IMR-90 (cell line): ENCODE measurements at regions not wholly inside any gene's neighbourhood (a gene's known extent, or its start where the extent isn't known, plus 50 kb on each side); places are given as distances from the start of the nearest gene placed in this dataset.

Source experiments
- ATAC-seq: fragments of 200-7000 bp; cut with Tn5 transposase; 2 replicates; pipeline ENCODE4 v1.9.1; 2020; ENCODE audit warnings: low read depth, mild to moderate bottlenecking, moderate library complexity
- BruUV-seq: library from RNA; stranded (reverse); fragments of 400-500 nt; replicated peaks from 2 replicates; lab custom pipeline; 2021; lab: Mats Ljungman, UMichigan
- CTCF ChIA-PET: fragments of 300-600 bp; formaldehyde crosslinking; extraction: SDS; loops from one replicate; lab custom pipeline; 2021; ENCODE audit warnings: antibody characterized with exemption; lab: Yijun Ruan, JAX
- POLR2A ChIA-PET: fragments of 300-600 bp; sonication (Branson Sonifier 250); formaldehyde crosslinking; loops from one replicate; lab custom pipeline; 2022; ENCODE audit warnings: antibody characterized with exemption; ENCODE audit not compliant: unreplicated experiment; lab: Charles Lee
- DNase-seq: peaks from one replicate; pipeline ENCODE4 v3.0.0; 2013
- H2AFZ ChIP-seq: replicated peaks from 2 replicates; pipeline ENCODE3; 2013; ENCODE audit warnings: low read length, mild to moderate bottlenecking; ENCODE audit not compliant: poor library complexity
- H2AK5ac ChIP-seq: 2 replicates; pipeline ENCODE4 v1.6.1; 2013; ENCODE audit warnings: low read depth, low read length, inconsistent platforms
- H2AK9ac ChIP-seq: replicated peaks from 2 replicates; pipeline ENCODE3; 2013; ENCODE audit warnings: mild to moderate bottlenecking, low read depth, low read length, moderate library complexity; ENCODE audit not compliant: poor library complexity
- H2BK120ac ChIP-seq: 2 replicates; pipeline ENCODE4 v1.6.1; 2013; ENCODE audit warnings: low read depth, low read length, inconsistent platforms
- H2BK15ac ChIP-seq: 3 replicates; pipeline ENCODE4 v1.6.1; 2013; ENCODE audit warnings: low read depth, low read length, inconsistent platforms
- H2BK20ac ChIP-seq: 2 replicates; pipeline ENCODE4 v1.6.1; 2013; ENCODE audit warnings: low read depth, mild to moderate bottlenecking, inconsistent platforms, low read length, moderate library complexity
- H2BK5ac ChIP-seq: 2 replicates; pipeline ENCODE4 v1.6.1; 2013; ENCODE audit warnings: mild to moderate bottlenecking, low read depth, low read length, inconsistent platforms; ENCODE audit not compliant: poor library complexity, severe bottlenecking
- H3K14ac ChIP-seq: replicated peaks from 2 replicates; pipeline ENCODE4 v1.6.1; 2013; ENCODE audit warnings: low read depth, low read length, inconsistent platforms
- H3K18ac ChIP-seq: 2 replicates; pipeline ENCODE4 v1.6.1; 2013; ENCODE audit warnings: low read depth, low read length, control low read depth
- H3K23ac ChIP-seq: 2 replicates; pipeline ENCODE4 v1.6.1; 2013; ENCODE audit warnings: low read depth, low read length, inconsistent platforms
- H3K27ac ChIP-seq: 2 replicates; pipeline ENCODE4 v1.5.1; 2013; ENCODE audit warnings: mild to moderate bottlenecking, control low read depth, low read length; ENCODE audit not compliant: insufficient read depth
- H3K27me3 ChIP-seq: 2 replicates; pipeline ENCODE4 v1.6.1; 2013; ENCODE audit warnings: low read length; ENCODE audit not compliant: control insufficient read depth, insufficient read depth
- H3K36me3 ChIP-seq: 2 replicates; pipeline ENCODE4 v1.6.1; 2013; ENCODE audit warnings: low read length, mixed read lengths; ENCODE audit not compliant: control insufficient read depth, insufficient read depth
- H3K4ac ChIP-seq: 2 replicates; pipeline ENCODE4 v1.6.1; 2013; ENCODE audit warnings: low read depth, low read length, inconsistent platforms
- H3K4me1 ChIP-seq: 2 replicates; pipeline ENCODE4 v1.6.1; 2013; ENCODE audit warnings: low read length, mixed read lengths; ENCODE audit not compliant: control insufficient read depth, insufficient read depth
- H3K4me2 ChIP-seq: 2 replicates; pipeline ENCODE4 v1.6.1; 2013; ENCODE audit warnings: low read depth, mild to moderate bottlenecking, control low read depth, low read length, moderate library complexity
- H3K4me3 ChIP-seq: 2 replicates; pipeline ENCODE4 v1.5.1; 2013; ENCODE audit warnings: low read depth, mild to moderate bottlenecking, control low read depth, low read length, moderate library complexity; ENCODE audit not compliant: insufficient read depth
- H3K56ac ChIP-seq: 2 replicates; pipeline ENCODE4 v1.6.1; 2013; ENCODE audit warnings: low read length, inconsistent platforms; ENCODE audit not compliant: insufficient read depth; ENCODE audit errors: extremely low read depth
- H3K79me1 ChIP-seq, 2 experiments: 2 replicates each; pipeline ENCODE4 v1.6.1; 2013; ENCODE audit warnings: low read length in 2 of 2, inconsistent platforms in 1 of 2, low read depth in 1 of 2
- H3K9ac ChIP-seq: 2 replicates; pipeline ENCODE4 v1.6.1; 2013; ENCODE audit warnings: low read depth, low read length, control low read depth
- H3K9me1 ChIP-seq: 2 replicates; pipeline ENCODE4 v1.6.1; 2013; ENCODE audit warnings: low read length, inconsistent platforms; ENCODE audit not compliant: insufficient read depth
- H3K9me3 ChIP-seq: 2 replicates; pipeline ENCODE4 v1.6.1; 2013; ENCODE audit warnings: low read length; ENCODE audit not compliant: control insufficient read depth, insufficient read depth
- H4K20me1 ChIP-seq: 2 replicates; pipeline ENCODE4 v1.6.1; 2013; ENCODE audit warnings: low read length, inconsistent platforms; ENCODE audit not compliant: insufficient read depth
- H4K5ac ChIP-seq: 2 replicates; pipeline ENCODE4 v1.6.1; 2013; ENCODE audit warnings: mild to moderate bottlenecking, low read depth, low read length, control low read depth
- H4K8ac ChIP-seq, 2 experiments: 2 replicates each; pipeline ENCODE4 v1.6.1; 2013; ENCODE audit warnings: low read depth in 2 of 2, low read length in 2 of 2, control low read depth in 1 of 2, inconsistent platforms in 1 of 2
- H4K91ac ChIP-seq: 2 replicates; pipeline ENCODE4 v1.6.1; 2013; ENCODE audit warnings: low read depth, low read length, inconsistent platforms; ENCODE audit not compliant: insufficient read depth
- CEBPB ChIP-seq: IDR thresholded peaks from 2 replicates; pipeline ENCODE4 v1.6.1; 2012; ENCODE audit warnings: low read depth, low read length, improper control_type of control experiment
- FOS ChIP-seq: fragments of 150-350 bp; IDR thresholded peaks from 2 replicates; pipeline ENCODE4 v1.6.1; 2016; ENCODE audit warnings: low read depth, low read length
- MAZ ChIP-seq: IDR thresholded peaks from 2 replicates; pipeline ENCODE4 v1.6.1; 2012; ENCODE audit warnings: low read depth, mild to moderate bottlenecking, low read length, improper control_type of control experiment, moderate library complexity, borderline replicate concordance
- WGBS, 2 experiments: methylation state at CpG; one replicate each; pipeline versions ENCODE4 v1.1.5 to v1.1.7; 2013; ENCODE audit warnings: missing lambda C conversion rate in 2 of 2; ENCODE audit not compliant: insufficient read length in 1 of 2; ENCODE audit errors: extremely low coverage in 2 of 2; 5-methylcytosine and 5-hydroxymethylcytosine counted together
- dilution Hi-C: fragments of 300-500 bp; cut with HindIII; formaldehyde crosslinking; loops from one replicate; pipeline ENCODE4 v1.14.3; 2018; ENCODE audit warnings: low sequenced_read_pairs; ENCODE audit not compliant: unreplicated experiment
- in situ Hi-C: fragments of 300-500 bp; cut with MboI; formaldehyde crosslinking; loops from 3 replicates; pipeline ENCODE4 v1.14.3; 2019; ENCODE audit warnings: low sequenced_read_pairs, inconsistent platforms, mixed read lengths
- intact Hi-C: fragments of 100-400 bp; cut with micrococcal nuclease; formaldehyde crosslinking; loops from 2 replicates; pipeline ENCODE4 v1.10.0; 2022

DNA sequence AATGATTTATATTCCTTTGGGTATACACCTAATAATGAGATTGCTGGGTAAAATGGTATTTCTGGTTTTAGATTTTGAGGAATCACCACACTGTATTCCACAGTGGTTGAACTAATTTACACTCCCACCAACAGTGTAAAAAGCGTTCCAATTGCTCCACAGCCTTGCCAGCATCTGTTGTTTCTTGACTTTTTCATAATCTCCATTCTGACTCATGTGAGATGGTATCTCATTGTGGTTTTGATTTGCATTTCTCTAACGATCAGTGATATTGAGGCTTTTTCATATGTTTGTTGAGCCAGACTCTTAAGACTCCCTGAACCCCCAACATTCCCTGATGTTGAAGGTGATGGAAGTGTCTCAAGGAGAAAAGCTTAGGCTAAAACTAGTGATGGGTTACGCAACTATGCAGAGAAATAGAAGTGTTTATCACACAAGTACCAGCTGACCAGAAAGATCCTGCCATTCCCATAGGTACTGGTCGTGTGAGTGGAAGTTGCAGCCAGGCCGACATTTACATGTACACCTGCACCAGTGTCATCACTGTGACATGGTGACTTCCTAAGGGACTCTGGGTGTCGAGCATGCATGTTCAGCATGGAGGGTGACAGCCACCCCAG, 711.2 kb upstream of the NRP1 start:
- H2BK120ac ChIP-seq, result no peak overlapping the region
- no peak overlapping the region for H3K4me3 ChIP-seq
- H3K27me3 ChIP-seq, result peaks cover 7% of the 10 kb centered on the region; the same call in 1 of the 2 replicates
- ATAC-seq (no peak), DNase-seq (peak; percentile 16)
- no peak overlapping the region for H3K4ac ChIP-seq
- CTCF ChIA-PET, result no interaction called here
- no peak overlapping the region for H4K91ac ChIP-seq
- intact Hi-C loops (no loop called here), in situ Hi-C loops (no loop called here), dilution Hi-C loops (no loop called here)
- H2BK5ac ChIP-seq, result no peak overlapping the region
- H2AK5ac ChIP-seq, result no peak overlapping the region
- no peaks in the 10 kb centered on the region for H3K79me1 ChIP-seq
- H3K18ac ChIP-seq, result no peak overlapping the region
- no peak overlapping the region for H3K23ac ChIP-seq
- no peak overlapping the region for H3K4me2 ChIP-seq
- no peaks in the 10 kb centered on the region for H3K9me1 ChIP-seq
- H3K56ac ChIP-seq, result no peak overlapping the region
- peak overlapping the region; percentile 8 for H2AFZ ChIP-seq
- no CpG with 5 or more reads among the region's 6 CpGs for WGBS, 2 experiments
- no peaks in the 10 kb centered on the region; the same call in 1 of the 2 replicates for H3K4me1 ChIP-seq
- no peaks in the 10 kb centered on the region for H4K20me1 ChIP-seq
- POLR2A ChIA-PET, result no interaction called here
- H3K36me3 ChIP-seq, result no peaks in the 10 kb centered on the region
- no peak overlapping the region for H2BK20ac ChIP-seq
- no peak overlapping the region for H2BK15ac ChIP-seq
- H3K9me3 ChIP-seq, result no peaks in the 10 kb centered on the region
- H3K27ac ChIP-seq, result no peak overlapping the region
- BruUV-seq, result no TSS peak
- no peak overlapping the region for H3K9ac ChIP-seq
- H2AK9ac ChIP-seq, result no peak overlapping the region
- H4K8ac ChIP-seq, result no peak overlapping the region
- peak; percentile 68 for TF ChIP-seq CEBPB
- TF ChIP-seq FOS, result no peak
- TF ChIP-seq MAZ, result no peak
- no peak overlapping the region for H4K5ac ChIP-seq
- H3K14ac ChIP-seq, result no peak overlapping the region
